ELF-1 (cell line): ENCODE measurements at regions not wholly inside any gene's neighbourhood (a gene's known extent, or its start where the extent isn't known, plus 50 kb on each side); places are given as distances from the start of the nearest gene placed in this dataset.
A peak's percentile ranks its signal among the peaks of the same experiment; 100 is the strongest.

Experiments
- DNase-seq: peaks from one replicate; pipeline ENCODE4 v3.0.0-alpha.2; 2016; ENCODE audit warnings: low read depth, low spot score

GRCh38 chr16:79543219-79543618 is 57.3 kb downstream of the MAF start:
- DNase-seq, result no peak

- no peak for DNase-seq
These were observed 58.2 kb downstream of the MAF start for GRCh38 chr16:79542237-79542774.

GRCh38 chr16:79540825-79541595 is 59.5 kb downstream of the MAF start:
- no peak for DNase-seq

- no peak for DNase-seq
These were observed 63.0 kb downstream of the MAF start for GRCh38 chr16:79537584-79537983.

- DNase-seq, result no peak
These were observed 63.6 kb downstream of the MAF start for GRCh38 chr16:79536958-79537357.

GRCh38 chr16:79535130-79535529 is 65.4 kb downstream of the MAF start:
- no peak for DNase-seq

- no peak for DNase-seq
These were observed 66.4 kb downstream of the MAF start for GRCh38 chr16:79534143-79534542.

GRCh38 chr16:79533292-79533691 is 67.2 kb downstream of the MAF start:
- DNase-seq, result no peak

- DNase-seq, result no peak
These were observed 67.8 kb downstream of the MAF start for GRCh38 chr16:79532785-79533184.

GRCh38 chr16:79532273-79532672 is 68.3 kb downstream of the MAF start:
- DNase-seq, result no peak

- DNase-seq, result no peak
These were observed 72.2 kb downstream of the MAF start for GRCh38 chr16:79528338-79528737.

GRCh38 chr16:79523971-79524370 is 76.6 kb downstream of the MAF start:
- peak; percentile 63 for DNase-seq

GRCh38 chr16:79519448-79519847 is 81.1 kb downstream of the MAF start:
- DNase-seq, result no peak

- DNase-seq, result no peak
These were observed 83.4 kb downstream of the MAF start for GRCh38 chr16:79517156-79517555.

GRCh38 chr16:79510879-79511278 is 89.7 kb downstream of the MAF start:
- DNase-seq, result no peak

- no peak for DNase-seq
These were observed 90.6 kb downstream of the MAF start for GRCh38 chr16:79509906-79510305.

GRCh38 chr16:79509211-79509631 is 91.3 kb downstream of the MAF start:
- DNase-seq, result peak; percentile 11

GRCh38 chr16:79508294-79508693 is 92.2 kb downstream of the MAF start:
- no peak for DNase-seq

- DNase-seq, result no peak
These were observed 95.2 kb downstream of the MAF start for GRCh38 chr16:79505344-79505743.

- no peak for DNase-seq
These were observed 97.0 kb downstream of the MAF start for GRCh38 chr16:79503511-79503910.

- no peak for DNase-seq
These were observed 99.1 kb downstream of the MAF start for GRCh38 chr16:79501446-79501845.

- no peak for DNase-seq
These were observed 99.7 kb downstream of the MAF start for GRCh38 chr16:79500866-79501265.

GRCh38 chr16:79500286-79500685 is 100.3 kb downstream of the MAF start:
- no peak for DNase-seq

- no peak for DNase-seq
These were observed 101.6 kb downstream of the MAF start for GRCh38 chr16:79498928-79499327.
